ENCODE measurements at regions not wholly inside any gene's neighbourhood (a gene's known extent, or its start where the extent isn't known, plus 50 kb on each side); places are given as distances from the start of the nearest gene placed in this dataset.

GRCh38 chr13:55437162-55437561, 1703.6 kb upstream of the PRR20A start:
- no peak overlapping the region for H3K27ac ChIP-seq
- intact Hi-C loops (cut with DNase I), result no loop called here
- ATAC-seq (no peak), DNase-seq (no peak)
- H3K36me3 ChIP-seq (replicated peaks in 1 of 2; ENCODE audit: insufficient read depth in 1 of 2, low read depth in 2 of 2), result no peaks in the 10 kb centered on the region
- no peaks in the 10 kb centered on the region for H3K27me3 ChIP-seq
- 0% methylated on average over 1 of the region's 1 CpG for WGBS, 2 donors
- no peak overlapping the region for H3K4me3 ChIP-seq
- TF ChIP-seq CTCF (IDR thresholded peaks at IDR 0.05) (no peak), POLR2A (IDR thresholded peaks at IDR 0.05) (no peak)
- H3K9me3 ChIP-seq, result no peaks in the 10 kb centered on the region
- H3K4me1 ChIP-seq, result no peaks in the 10 kb centered on the region

GRCh38 chr13:55439450-55439849, 1701.3 kb upstream of the PRR20A start:
- Histone ChIP-seq H3K36me3 (replicated peaks in 1 of 2; ENCODE audit: insufficient read depth in 1 of 2, low read depth in 2 of 2) (no peaks in the 10 kb centered on the region), H3K27ac (no peak overlapping the region), H3K9me3 (no peaks in the 10 kb centered on the region), H3K4me1 (no peaks in the 10 kb centered on the region), H3K27me3 (no peaks in the 10 kb centered on the region), H3K4me3 (no peak overlapping the region)
- DNase-seq (no peak), ATAC-seq (no peak)
- WGBS, 2 donors, result 45 to 55% methylated on average over 1 of the region's 1 CpG
- intact Hi-C loops (cut with DNase I), result no loop called here
- TF ChIP-seq POLR2A (IDR thresholded peaks at IDR 0.05) (no peak), CTCF (IDR thresholded peaks at IDR 0.05) (no peak)

- no peak overlapping the region for H3K27ac ChIP-seq
- H3K9me3 ChIP-seq, result no peaks in the 10 kb centered on the region
- 43 to 54% methylated on average over 4 of the region's 4 CpGs for WGBS, 2 donors
- ATAC-seq (no peak), DNase-seq (no peak)
- no peaks in the 10 kb centered on the region for H3K27me3 ChIP-seq
- intact Hi-C loops (cut with DNase I), result no loop called here
- no peak overlapping the region for H3K4me3 ChIP-seq
- no peak for TF ChIP-seq CTCF (IDR thresholded peaks at IDR 0.05)
- no peak for TF ChIP-seq POLR2A (IDR thresholded peaks at IDR 0.05)
- H3K4me1 ChIP-seq, result no peaks in the 10 kb centered on the region
- H3K36me3 ChIP-seq (replicated peaks in 1 of 2; ENCODE audit: insufficient read depth in 1 of 2, low read depth in 2 of 2), result no peaks in the 10 kb centered on the region
Measured at GRCh38 chr13:55440465-55441085, 1700.1 kb upstream of the PRR20A start.

- ATAC-seq (no peak), DNase-seq (no peak)
- H3K27me3 ChIP-seq, result no peaks in the 10 kb centered on the region
- no peaks in the 10 kb centered on the region for H3K36me3 ChIP-seq (replicated peaks in 1 of 2; ENCODE audit: insufficient read depth in 1 of 2, low read depth in 2 of 2)
- WGBS, 2 donors, result 20 to 31% methylated on average over 3 of the region's 3 CpGs
- H3K4me1 ChIP-seq, result no peaks in the 10 kb centered on the region
- intact Hi-C loops (cut with DNase I), result no loop called here
- no peak for TF ChIP-seq POLR2A (IDR thresholded peaks at IDR 0.05)
- no peak for TF ChIP-seq CTCF (IDR thresholded peaks at IDR 0.05)
- H3K27ac ChIP-seq, result no peak overlapping the region
- no peaks in the 10 kb centered on the region for H3K9me3 ChIP-seq
- H3K4me3 ChIP-seq, result no peak overlapping the region
Measured at GRCh38 chr13:55464222-55464621, 1676.5 kb upstream of the PRR20A start.

- WGBS, 2 donors, result 77 to 83% methylated on average over 2 of the region's 2 CpGs
- no peaks in the 10 kb centered on the region for H3K36me3 ChIP-seq (replicated peaks in 1 of 2; ENCODE audit: insufficient read depth in 1 of 2, low read depth in 2 of 2)
- TF ChIP-seq POLR2A (IDR thresholded peaks at IDR 0.05) (no peak), CTCF (IDR thresholded peaks at IDR 0.05) (no peak)
- no peak overlapping the region for H3K27ac ChIP-seq
- H3K27me3 ChIP-seq, result no peaks in the 10 kb centered on the region
- no peaks in the 10 kb centered on the region for H3K9me3 ChIP-seq
- ATAC-seq (no peak), DNase-seq (no peak)
- intact Hi-C loops (cut with DNase I), result no loop called here
- H3K4me3 ChIP-seq, result no peak overlapping the region
- H3K4me1 ChIP-seq, result no peaks in the 10 kb centered on the region
Measured at GRCh38 chr13:55467476-55467875, 1673.2 kb upstream of the PRR20A start.
